ENCODE measurements at regions not wholly inside any gene's neighbourhood (a gene's known extent, or its start where the extent isn't known, plus 50 kb on each side); places are given as distances from the start of the nearest gene placed in this dataset.

DNA sequence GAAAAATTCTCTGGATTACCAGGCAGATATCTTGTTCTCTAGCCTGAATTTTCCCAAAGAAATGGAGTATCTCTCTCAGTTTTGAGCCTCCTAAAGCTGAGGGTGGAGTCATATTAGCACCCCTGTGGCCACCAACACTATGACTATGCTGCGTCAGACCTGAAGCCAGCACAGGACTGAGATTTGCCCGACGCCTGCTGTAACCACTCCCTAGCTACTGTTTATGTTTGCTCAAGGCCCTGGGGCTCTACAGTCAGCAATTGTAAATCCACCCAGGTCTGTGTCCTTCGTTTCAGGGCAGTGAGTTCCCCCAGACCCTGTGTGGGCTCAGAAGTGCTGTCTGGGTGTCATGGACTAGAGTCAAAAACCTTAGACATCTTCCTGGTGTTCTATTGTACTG, 61.4 kb downstream of the ZXDA start:
- DNase-seq (ENCODE audit: low spot score) = no peak

DNA sequence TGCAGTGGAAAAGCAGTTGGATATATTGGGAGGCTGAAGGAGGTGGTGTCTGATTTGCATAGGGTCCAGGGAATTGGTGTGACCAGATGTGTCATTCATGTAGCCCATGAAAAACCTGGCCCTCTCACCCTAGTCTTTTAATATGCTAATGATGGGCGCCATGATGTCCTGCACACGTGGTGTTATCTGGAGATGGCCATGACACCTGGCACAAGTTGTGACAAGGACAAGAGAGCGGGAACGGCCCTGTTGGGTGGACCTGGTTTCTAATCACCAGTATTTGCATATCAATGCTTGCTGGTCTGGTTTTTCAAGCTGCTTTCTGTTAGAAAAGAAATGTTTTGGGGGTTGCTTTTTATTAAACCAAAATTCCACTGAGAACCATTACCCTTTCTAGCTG, 87.4 kb downstream of the ZXDA start:
- DNase-seq (ENCODE audit: low spot score) = no peak

GRCh38 chrX:57822398-57822797, 87.9 kb downstream of the ZXDA start:
- no peak for DNase-seq (ENCODE audit: low spot score)

- DNase-seq (ENCODE audit: low spot score) = peak; percentile 5
Observed at GRCh38 chrX:57821703-57822387, 88.4 kb downstream of the ZXDA start.

DNA sequence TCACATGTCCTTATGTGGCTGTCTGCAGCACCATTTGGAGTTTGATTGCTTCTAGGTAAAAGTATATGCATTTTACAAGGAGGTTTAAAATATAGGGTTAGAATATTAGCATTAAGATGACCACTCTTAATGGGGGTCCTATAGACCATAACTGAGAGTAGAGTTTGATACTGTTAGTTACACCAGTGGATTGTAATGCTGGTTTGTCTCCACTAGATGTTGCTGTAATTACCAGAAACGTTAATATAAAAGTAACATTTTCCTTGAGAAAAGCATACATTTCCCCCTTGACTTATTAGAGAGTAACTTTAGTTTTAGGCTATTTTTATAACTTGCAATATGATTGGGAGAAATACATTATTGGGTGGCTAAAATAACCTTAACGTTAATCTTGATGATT, 93.0 kb downstream of the ZXDA start:
- DNase-seq (ENCODE audit: low spot score) = no peak

DNA sequence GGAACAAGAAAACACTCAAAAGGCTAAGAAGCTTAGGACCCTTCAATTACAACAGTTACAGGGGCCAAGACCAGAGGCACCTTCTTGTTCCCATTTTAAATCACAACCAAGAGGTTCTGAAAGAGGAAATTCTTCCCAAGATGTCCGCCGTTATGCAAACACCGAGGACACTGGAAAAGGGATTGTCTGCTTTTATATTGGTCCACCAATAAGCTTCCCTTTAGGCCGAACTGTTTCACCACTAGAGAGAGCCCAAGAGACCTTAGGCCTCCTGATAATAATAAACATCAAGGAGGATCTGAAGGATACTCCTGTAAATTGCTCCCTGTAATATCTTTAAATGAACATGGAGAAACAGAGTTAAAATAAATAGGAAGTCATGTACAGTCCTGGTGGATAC, 92.6 kb upstream of the NLRP2B start:
- no peak for DNase-seq (ENCODE audit: low spot score)

GRCh38 chrX:57771689-57772088, 91.6 kb upstream of the NLRP2B start:
- DNase-seq (ENCODE audit: low spot score) = no peak

- DNase-seq (ENCODE audit: low spot score) = no peak
Observed at GRCh38 chrX:57752866-57753265, 72.8 kb upstream of the NLRP2B start.

- no peak for DNase-seq (ENCODE audit: low spot score)
Observed at GRCh38 chrX:57741107-57741506, 61.0 kb upstream of the NLRP2B start.

DNA sequence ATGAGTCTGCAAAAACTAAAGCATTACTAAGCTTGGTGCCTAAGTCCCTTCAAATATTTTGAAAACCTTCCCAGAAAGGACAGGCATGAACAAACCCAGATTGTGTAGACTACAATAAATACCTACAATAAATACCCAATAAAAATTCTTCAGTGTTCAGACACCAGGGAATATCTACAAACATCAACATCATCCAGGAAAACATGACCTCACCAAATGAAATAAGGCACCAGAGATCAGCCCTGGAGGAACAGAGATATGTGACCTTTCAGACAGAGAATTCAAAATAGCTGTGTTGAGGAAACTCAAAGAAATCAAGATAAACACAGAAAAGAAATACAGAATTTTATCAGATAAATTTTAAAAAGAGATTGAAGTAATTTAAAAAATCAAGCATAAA, 57.8 kb upstream of the NLRP2B start:
- no peak for DNase-seq (ENCODE audit: low spot score)
